ENCODE measurements at regions not wholly inside any gene's neighbourhood (a gene's known extent, or its start where the extent isn't known, plus 50 kb on each side); places are given as distances from the start of the nearest gene placed in this dataset.

DNA sequence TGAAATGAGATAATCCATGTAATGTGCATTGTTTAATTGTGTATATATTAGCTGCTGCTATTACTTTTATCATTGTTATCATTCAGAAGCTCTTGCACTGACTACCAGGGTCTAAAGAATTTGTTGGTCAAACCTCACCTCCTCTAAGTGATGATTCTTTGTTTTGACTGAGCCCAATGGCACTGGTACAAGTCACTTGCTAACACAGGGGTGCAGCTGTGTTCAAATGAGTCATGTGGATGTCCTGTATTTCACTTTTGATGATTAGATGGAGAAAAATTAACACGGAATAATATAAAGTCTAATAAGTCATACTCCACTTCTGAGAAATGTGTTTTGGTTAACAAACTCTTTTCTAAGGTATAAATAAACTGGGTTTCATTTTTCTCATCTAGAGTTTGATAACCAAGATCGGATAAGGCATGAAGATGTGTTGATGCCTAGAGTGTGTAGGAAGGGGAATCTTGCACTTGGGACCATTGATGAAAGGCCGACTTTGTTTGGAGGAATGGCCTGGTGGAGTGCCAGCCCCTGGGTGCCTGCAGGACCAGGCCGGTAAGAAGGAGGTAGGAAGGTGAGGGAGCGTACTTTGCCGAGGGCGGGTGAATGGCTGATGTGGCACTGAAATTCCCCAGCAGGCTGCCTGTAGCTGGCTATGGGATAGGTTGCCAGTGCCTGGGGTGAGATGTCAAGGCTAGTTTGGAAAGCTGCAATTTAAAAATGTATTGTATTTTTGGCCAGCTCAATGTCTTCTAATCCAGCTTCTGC, 244.7 kb upstream of the ZPLD1 start (continued):
- TF ChIP-seq, protein P1, sequence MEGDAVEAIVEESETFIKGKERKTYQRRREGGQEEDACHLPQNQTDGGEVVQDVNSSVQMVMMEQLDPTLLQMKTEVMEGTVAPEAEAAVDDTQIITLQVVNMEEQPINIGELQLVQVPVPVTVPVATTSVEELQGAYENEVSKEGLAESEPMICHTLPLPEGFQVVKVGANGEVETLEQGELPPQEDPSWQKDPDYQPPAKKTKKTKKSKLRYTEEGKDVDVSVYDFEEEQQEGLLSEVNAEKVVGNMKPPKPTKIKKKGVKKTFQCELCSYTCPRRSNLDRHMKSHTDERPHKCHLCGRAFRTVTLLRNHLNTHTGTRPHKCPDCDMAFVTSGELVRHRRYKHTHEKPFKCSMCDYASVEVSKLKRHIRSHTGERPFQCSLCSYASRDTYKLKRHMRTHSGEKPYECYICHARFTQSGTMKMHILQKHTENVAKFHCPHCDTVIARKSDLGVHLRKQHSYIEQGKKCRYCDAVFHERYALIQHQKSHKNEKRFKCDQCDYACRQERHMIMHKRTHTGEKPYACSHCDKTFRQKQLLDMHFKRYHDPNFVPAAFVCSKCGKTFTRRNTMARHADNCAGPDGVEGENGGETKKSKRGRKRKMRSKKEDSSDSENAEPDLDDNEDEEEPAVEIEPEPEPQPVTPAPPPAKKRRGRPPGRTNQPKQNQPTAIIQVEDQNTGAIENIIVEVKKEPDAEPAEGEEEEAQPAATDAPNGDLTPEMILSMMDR (IDR thresholded peaks at IDR 0.05 in 2 of 3, conservative IDR thresholded peaks at IDR 0.05 in 1 of 3; ENCODE audit: borderline replicate concordance in 1 of 3, insufficient read depth in 1 of 3, low read depth in 2 of 3, low read length in 2 of 3) = no peak
- TF ChIP-seq SP1 (IDR thresholded peaks at IDR 0.05; ENCODE audit: low read depth) (no peak), FOSL1 (IDR thresholded peaks at IDR 0.05; ENCODE audit: low read depth) (no peak), EGR1 (IDR thresholded peaks at IDR 0.05; ENCODE audit: low read depth) (no peak), EZH2phosphoT487 (IDR thresholded peaks at IDR 0.05; ENCODE audit: borderline replicate concordance) (no peak), ZNF274 (IDR thresholded peaks at IDR 0.05; ENCODE audit: low read depth, low read length) (no peak), RAD21 (IDR thresholded peaks at IDR 0.05; ENCODE audit: low read depth) (no peak), SRF (IDR thresholded peaks at IDR 0.05; ENCODE audit: low read depth) (no peak)
- TF ChIP-seq, protein P2, sequence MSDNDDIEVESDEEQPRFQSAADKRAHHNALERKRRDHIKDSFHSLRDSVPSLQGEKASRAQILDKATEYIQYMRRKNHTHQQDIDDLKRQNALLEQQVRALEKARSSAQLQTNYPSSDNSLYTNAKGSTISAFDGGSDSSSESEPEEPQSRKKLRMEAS (IDR thresholded peaks at IDR 0.05) = no peak

DNA sequence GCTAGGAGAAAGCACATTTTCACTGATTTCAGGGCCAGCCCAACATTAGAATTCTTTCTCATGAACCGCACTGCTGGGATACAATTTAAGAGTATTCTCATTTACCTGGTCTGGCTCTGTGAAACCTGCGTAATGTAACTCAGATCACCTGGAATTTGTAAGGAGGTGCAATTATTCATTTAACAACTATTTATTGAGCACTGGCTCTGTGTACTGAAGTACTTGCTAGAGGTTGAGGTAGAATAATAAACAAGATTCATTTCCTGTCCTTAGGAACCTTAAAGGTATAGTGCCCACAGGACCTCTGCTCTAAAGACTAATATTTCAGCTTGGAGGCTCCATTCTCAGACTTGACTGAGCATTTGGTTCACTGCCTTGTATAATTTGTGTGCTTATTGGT, 242.2 kb upstream of the ZPLD1 start:
- DNase-seq (ENCODE audit: low read depth, low spot score) = no peak
- ATAC-seq = no peak
- TF ChIP-seq SIN3A (IDR thresholded peaks at IDR 0.05; ENCODE audit: low read depth) = no peak
- no peak for TF ChIP-seq ELF1 (IDR thresholded peaks at IDR 0.05; ENCODE audit: borderline replicate concordance, low read depth)
- no peak for TF ChIP-seq CBX3 (IDR thresholded peaks at IDR 0.05; ENCODE audit: low read depth)
- TF ChIP-seq SP1 (IDR thresholded peaks at IDR 0.05; ENCODE audit: low read depth) = no peak
- TF ChIP-seq, protein P3, sequence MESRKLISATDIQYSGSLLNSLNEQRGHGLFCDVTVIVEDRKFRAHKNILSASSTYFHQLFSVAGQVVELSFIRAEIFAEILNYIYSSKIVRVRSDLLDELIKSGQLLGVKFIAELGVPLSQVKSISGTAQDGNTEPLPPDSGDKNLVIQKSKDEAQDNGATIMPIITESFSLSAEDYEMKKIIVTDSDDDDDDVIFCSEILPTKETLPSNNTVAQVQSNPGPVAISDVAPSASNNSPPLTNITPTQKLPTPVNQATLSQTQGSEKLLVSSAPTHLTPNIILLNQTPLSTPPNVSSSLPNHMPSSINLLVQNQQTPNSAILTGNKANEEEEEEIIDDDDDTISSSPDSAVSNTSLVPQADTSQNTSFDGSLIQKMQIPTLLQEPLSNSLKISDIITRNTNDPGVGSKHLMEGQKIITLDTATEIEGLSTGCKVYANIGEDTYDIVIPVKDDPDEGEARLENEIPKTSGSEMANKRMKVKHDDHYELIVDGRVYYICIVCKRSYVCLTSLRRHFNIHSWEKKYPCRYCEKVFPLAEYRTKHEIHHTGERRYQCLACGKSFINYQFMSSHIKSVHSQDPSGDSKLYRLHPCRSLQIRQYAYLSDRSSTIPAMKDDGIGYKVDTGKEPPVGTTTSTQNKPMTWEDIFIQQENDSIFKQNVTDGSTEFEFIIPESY (IDR thresholded peaks at IDR 0.05; ENCODE audit: extremely low read depth, insufficient replicate concordance, low read length) = no peak
- TF ChIP-seq, protein P2 (IDR thresholded peaks at IDR 0.05) = no peak
- no peak for TF ChIP-seq POLR2A (IDR thresholded peaks at IDR 0.05; ENCODE audit: borderline replicate concordance, extremely low read depth, insufficient read depth, insufficient read length)
- TF ChIP-seq ZFX (IDR thresholded peaks at IDR 0.05) = no peak
- TF ChIP-seq JUND (IDR thresholded peaks at IDR 0.05) = no peak
- no peak for TF ChIP-seq FOSL1 (IDR thresholded peaks at IDR 0.05; ENCODE audit: low read depth)
- TF ChIP-seq EGR1 (IDR thresholded peaks at IDR 0.05; ENCODE audit: low read depth) = no peak
- Histone ChIP-seq H2AFZ (ENCODE audit: low read depth, low read length, poor library complexity, severe bottlenecking) (no peak overlapping the region), H3K27me3 (ENCODE audit: insufficient read depth, low read length) (no peaks in the 10 kb centered on the region), H3K4me1 (ENCODE audit: control insufficient read depth in 1 of 2, insufficient read depth in 2 of 2, low read length in 2 of 2) (peaks cover 8 to 15% of the 10 kb centered on the region in 2 experiments; a peak in 3 of 4 replicates), H3K4me3 (replicated peaks in 1 of 2; ENCODE audit: low read depth in 1 of 2, low read length in 2 of 2) (no peak overlapping the region), H3K36me3 (ENCODE audit: control insufficient read depth in 1 of 2, insufficient read depth in 2 of 2, low read length in 2 of 2) (no peaks in the 10 kb centered on the region), H3K9me3 (ENCODE audit: control insufficient read depth in 1 of 2, insufficient read depth in 1 of 2, low read depth in 1 of 2, low read length in 2 of 2) (no peaks in the 10 kb centered on the region), H4K20me1 (ENCODE audit: insufficient read depth) (no peaks in the 10 kb centered on the region), H3K27ac (ENCODE audit: low read depth, low read length) (no peak overlapping the region), H3K9me2 (ENCODE audit: insufficient read depth) (no peaks in the 10 kb centered on the region), H3K9ac (ENCODE audit: low read length) (no peak overlapping the region), H3K79me2 (ENCODE audit: insufficient read depth, low read length) (no peaks in the 10 kb centered on the region), H3K4me2 (ENCODE audit: low read length) (no peak overlapping the region)
- no TSS peak for BruUV-seq (replicated peaks)
- POLR2A ChIA-PET = no interaction called here
- intact Hi-C loops (cut with micrococcal nuclease) = no loop called here
- CTCF ChIA-PET = no interaction called here
- RAD21 ChIA-PET (ENCODE audit: low non-redundant PET in 1 of 2, low total read pairs in 2 of 2, uncharacterized antibody in 2 of 2, unreplicated experiment in 2 of 2) = no interaction called here

Measured in HCT116 (cell line).